C4-2B (cell line): ENCODE measurements at regions not wholly inside any gene's neighbourhood (a gene's known extent, or its start where the extent isn't known, plus 50 kb on each side); places are given as distances from the start of the nearest gene placed in this dataset.

Experiments
- ZFX ChIP-seq: fragments of 450-650 bp; IDR thresholded peaks from 2 replicates; pipeline ENCODE4 v1.6.1; 2017
- TF ChIP-seq, protein P1 (sequence below): fragments of 450-650 bp; conservative IDR thresholded peaks from 2 replicates; pipeline ENCODE4 v1.5.1; 2017; ENCODE audit warnings: mild to moderate bottlenecking

GRCh38 chr19:29890392-29890791, 51.6 kb upstream of the URI1 start:
- TF ChIP-seq, protein P1, sequence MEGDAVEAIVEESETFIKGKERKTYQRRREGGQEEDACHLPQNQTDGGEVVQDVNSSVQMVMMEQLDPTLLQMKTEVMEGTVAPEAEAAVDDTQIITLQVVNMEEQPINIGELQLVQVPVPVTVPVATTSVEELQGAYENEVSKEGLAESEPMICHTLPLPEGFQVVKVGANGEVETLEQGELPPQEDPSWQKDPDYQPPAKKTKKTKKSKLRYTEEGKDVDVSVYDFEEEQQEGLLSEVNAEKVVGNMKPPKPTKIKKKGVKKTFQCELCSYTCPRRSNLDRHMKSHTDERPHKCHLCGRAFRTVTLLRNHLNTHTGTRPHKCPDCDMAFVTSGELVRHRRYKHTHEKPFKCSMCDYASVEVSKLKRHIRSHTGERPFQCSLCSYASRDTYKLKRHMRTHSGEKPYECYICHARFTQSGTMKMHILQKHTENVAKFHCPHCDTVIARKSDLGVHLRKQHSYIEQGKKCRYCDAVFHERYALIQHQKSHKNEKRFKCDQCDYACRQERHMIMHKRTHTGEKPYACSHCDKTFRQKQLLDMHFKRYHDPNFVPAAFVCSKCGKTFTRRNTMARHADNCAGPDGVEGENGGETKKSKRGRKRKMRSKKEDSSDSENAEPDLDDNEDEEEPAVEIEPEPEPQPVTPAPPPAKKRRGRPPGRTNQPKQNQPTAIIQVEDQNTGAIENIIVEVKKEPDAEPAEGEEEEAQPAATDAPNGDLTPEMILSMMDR: no peak
- TF ChIP-seq ZFX: no peak
